CD8-positive, alpha-beta memory T cell (primary cell): ENCODE measurements at regions not wholly inside any gene's neighbourhood (a gene's known extent, or its start where the extent isn't known, plus 50 kb on each side); places are given as distances from the start of the nearest gene placed in this dataset.

Experiments
- CTCF ChIA-PET: fragments of 350-600 bp; sonication (Branson Sonifier 250); formaldehyde crosslinking; loops from one replicate; lab custom pipeline; 2021; ENCODE audit warnings: antibody characterized with exemption; lab: Charles Lee
- POLR2A ChIA-PET: fragments of 350-600 bp; sonication (Branson Sonifier 250); formaldehyde crosslinking; loops from one replicate; lab custom pipeline; 2021; ENCODE audit warnings: antibody characterized with exemption; lab: Charles Lee
- DNase-seq, 5 donors: peaks; one replicate each; pipeline versions ENCODE4 v3.0.0 to v3.0.0-alpha.2; 2020 to 2022; ENCODE audit warnings: mixed read lengths in 1 of 5
- H3K27ac ChIP-seq: one replicate; pipeline ENCODE4 v1.7.0; 2013; ENCODE audit warnings: low read depth, mild to moderate bottlenecking, low read length, moderate library complexity
- H3K27me3 ChIP-seq: 2 replicates; pipeline ENCODE4 v1.7.0; 2013; ENCODE audit warnings: low read length, mild to moderate bottlenecking; ENCODE audit not compliant: insufficient read depth, poor library complexity, severe bottlenecking
- H3K36me3 ChIP-seq: 2 replicates; pipeline ENCODE4 v1.7.0; 2013; ENCODE audit warnings: mild to moderate bottlenecking, low read length, moderate library complexity; ENCODE audit not compliant: insufficient read depth
- H3K4me1 ChIP-seq: 2 replicates; pipeline ENCODE4 v1.7.0; 2013; ENCODE audit warnings: mild to moderate bottlenecking, low read length, moderate library complexity; ENCODE audit not compliant: insufficient read depth
- H3K4me3 ChIP-seq: 2 replicates; pipeline ENCODE4 v1.7.0; 2013; ENCODE audit warnings: mild to moderate bottlenecking, low read length
- H3K9me3 ChIP-seq: 2 replicates; pipeline ENCODE4 v1.7.0; 2013; ENCODE audit warnings: mild to moderate bottlenecking, low read length
- H3K27ac Mint-ChIP-seq, 8 donors: one replicate each; pipeline ENCODE4 v1.8.0; 2020 to 2021; ENCODE audit warnings: mixed read lengths in 8 of 8, mild to moderate bottlenecking in 6 of 8, inconsistent platforms in 3 of 8, moderate library complexity in 3 of 8
- H3K27me3 Mint-ChIP-seq, 2 donors: one replicate each; pipeline ENCODE4 v1.8.0; 2020 to 2021; ENCODE audit warnings: mixed read lengths in 2 of 2, mild to moderate bottlenecking in 1 of 2, moderate library complexity in 1 of 2
- H3K36me3 Mint-ChIP-seq, 3 donors: one replicate each; pipeline ENCODE4 v1.8.0; 2020 to 2021; ENCODE audit warnings: mixed read lengths in 3 of 3, inconsistent platforms in 1 of 3, mild to moderate bottlenecking in 1 of 3
- H3K4me1 Mint-ChIP-seq, 3 donors: one replicate each; pipeline ENCODE4 v1.8.0; 2020 to 2021; ENCODE audit warnings: mixed read lengths in 3 of 3, inconsistent platforms in 1 of 3, mild to moderate bottlenecking in 1 of 3
- H3K4me3 Mint-ChIP-seq, 7 donors: one replicate each; pipeline ENCODE4 v1.8.0; 2020 to 2021; ENCODE audit warnings: mixed read lengths in 7 of 7, mild to moderate bottlenecking in 6 of 7, moderate library complexity in 4 of 7, inconsistent platforms in 2 of 7
- H3K9me3 Mint-ChIP-seq, 5 donors: one replicate each; pipeline ENCODE4 v1.8.0; 2020 to 2022; ENCODE audit warnings: mixed read lengths in 5 of 5, mild to moderate bottlenecking in 3 of 5, moderate library complexity in 2 of 5, inconsistent platforms in 1 of 5

GRCh38 chr2:76517574-76517909 lies 806.8 kb upstream of the GCFC2 start:
- Mint-ChIP-seq H3K9me3 (peaks cover 7 to 25% (median 19%) of the 10 kb centered on the region in 5 donors), H3K27ac (no peak overlapping the region), H3K4me1 (no peaks in the 10 kb centered on the region), H3K36me3 (no peaks in the 10 kb centered on the region), H3K27me3 (no peaks in the 10 kb centered on the region), H3K4me3 (no peak overlapping the region)
- H3K27me3 ChIP-seq = no peaks in the 10 kb centered on the region
- CTCF ChIA-PET = no interaction called here
- POLR2A ChIA-PET = no interaction called here
- H3K27ac ChIP-seq = no peak overlapping the region
- no peaks in the 10 kb centered on the region for H3K9me3 ChIP-seq
- no peak overlapping the region for H3K4me3 ChIP-seq
- H3K36me3 ChIP-seq = no peaks in the 10 kb centered on the region
- DNase-seq = no peak
- no peaks in the 10 kb centered on the region for H3K4me1 ChIP-seq

GRCh38 chr2:76516861-76517573 lies 806.3 kb upstream of the GCFC2 start:
- POLR2A ChIA-PET = no interaction called here
- Mint-ChIP-seq H3K9me3 (peaks cover 7 to 27% (median 17%) of the 10 kb centered on the region in 5 donors), H3K4me1 (no peaks in the 10 kb centered on the region), H3K27ac (no peak overlapping the region), H3K36me3 (no peaks in the 10 kb centered on the region), H3K4me3 (no peak overlapping the region), H3K27me3 (no peaks in the 10 kb centered on the region)
- no peaks in the 10 kb centered on the region for H3K36me3 ChIP-seq
- DNase-seq = no peak
- CTCF ChIA-PET = no interaction called here
- no peaks in the 10 kb centered on the region for H3K4me1 ChIP-seq
- H3K9me3 ChIP-seq = no peaks in the 10 kb centered on the region
- no peak overlapping the region for H3K4me3 ChIP-seq
- H3K27ac ChIP-seq = no peak overlapping the region
- H3K27me3 ChIP-seq = no peaks in the 10 kb centered on the region

- CTCF ChIA-PET = no interaction called here
Observed at GRCh38 chr2:76512201-76512820, 801.6 kb upstream of the GCFC2 start.

GRCh38 chr2:76506538-76506937 lies 795.8 kb upstream of the GCFC2 start:
- no peaks in the 10 kb centered on the region for H3K9me3 ChIP-seq
- ChIA-PET CTCF (no interaction called here), POLR2A (no interaction called here)
- Mint-ChIP-seq H3K27ac (no peak overlapping the region), H3K9me3 (peaks cover 3 to 18% (median 7%) of the 10 kb centered on the region in 5 donors), H3K27me3 (no peaks in the 10 kb centered on the region), H3K4me3 (no peak overlapping the region), H3K36me3 (no peaks in the 10 kb centered on the region), H3K4me1 (no peaks in the 10 kb centered on the region)
- H3K4me1 ChIP-seq = no peaks in the 10 kb centered on the region
- H3K36me3 ChIP-seq = no peaks in the 10 kb centered on the region
- H3K27me3 ChIP-seq = no peaks in the 10 kb centered on the region
- DNase-seq = no peak
- H3K4me3 ChIP-seq = no peak overlapping the region
- H3K27ac ChIP-seq = no peak overlapping the region

More at GRCh38 chr2:76512201-76512820, 801.6 kb upstream of the GCFC2 start:
- no peaks in the 10 kb centered on the region for H3K36me3 ChIP-seq
- peaks cover 5 to 35% (median 16%) of the 10 kb centered on the region in 5 donors for H3K9me3 Mint-ChIP-seq
- H3K4me1 ChIP-seq = no peaks in the 10 kb centered on the region
- no peaks in the 10 kb centered on the region for H3K9me3 ChIP-seq
- no peaks in the 10 kb centered on the region for H3K36me3 Mint-ChIP-seq
- no peak overlapping the region for H3K4me3 ChIP-seq
- H3K4me3 Mint-ChIP-seq = no peak overlapping the region
- H3K27me3 ChIP-seq = no peaks in the 10 kb centered on the region
- no peak overlapping the region for H3K27ac Mint-ChIP-seq
- H3K27ac ChIP-seq = no peak overlapping the region
- POLR2A ChIA-PET = no interaction called here
- no peaks in the 10 kb centered on the region for H3K27me3 Mint-ChIP-seq
- H3K4me1 Mint-ChIP-seq = no peaks in the 10 kb centered on the region
- no peak for DNase-seq

GRCh38 chr2:76501641-76502040 lies 790.9 kb upstream of the GCFC2 start:
- Mint-ChIP-seq H3K27me3 (no peaks in the 10 kb centered on the region), H3K4me3 (no peak overlapping the region), H3K9me3 (peaks cover 0 to 6% (median 3%) of the 10 kb centered on the region in 5 donors), H3K27ac (no peak overlapping the region), H3K36me3 (no peaks in the 10 kb centered on the region), H3K4me1 (no peaks in the 10 kb centered on the region)
- ChIA-PET POLR2A (no interaction called here), CTCF (no interaction called here)
- Histone ChIP-seq H3K9me3 (no peaks in the 10 kb centered on the region), H3K27ac (no peak overlapping the region), H3K27me3 (no peaks in the 10 kb centered on the region), H3K4me3 (no peak overlapping the region), H3K36me3 (no peaks in the 10 kb centered on the region), H3K4me1 (no peaks in the 10 kb centered on the region)
- DNase-seq = no peak

- Histone ChIP-seq H3K9me3 (no peaks in the 10 kb centered on the region), H3K27me3 (no peaks in the 10 kb centered on the region), H3K27ac (no peak overlapping the region), H3K36me3 (no peaks in the 10 kb centered on the region), H3K4me1 (no peaks in the 10 kb centered on the region), H3K4me3 (no peak overlapping the region)
- H3K27ac Mint-ChIP-seq = no peak overlapping the region
- no peak for DNase-seq
- peaks cover 1 to 6% (median 4%) of the 10 kb centered on the region in 5 donors for H3K9me3 Mint-ChIP-seq
- CTCF ChIA-PET = no interaction called here
- no peaks in the 10 kb centered on the region for H3K36me3 Mint-ChIP-seq
- no peaks in the 10 kb centered on the region for H3K27me3 Mint-ChIP-seq
- POLR2A ChIA-PET = no interaction called here
- H3K4me3 Mint-ChIP-seq = no peak overlapping the region
- H3K4me1 Mint-ChIP-seq = no peaks in the 10 kb centered on the region
Observed at GRCh38 chr2:76498360-76498759, 787.6 kb upstream of the GCFC2 start.

GRCh38 chr2:76491503-76491902 lies 780.8 kb upstream of the GCFC2 start:
- H3K27me3 ChIP-seq = no peaks in the 10 kb centered on the region
- H3K4me3 ChIP-seq = no peak overlapping the region
- no peaks in the 10 kb centered on the region for H3K4me1 Mint-ChIP-seq
- H3K9me3 ChIP-seq = no peaks in the 10 kb centered on the region
- H3K27ac ChIP-seq = no peak overlapping the region
- ChIA-PET CTCF (no interaction called here), POLR2A (no interaction called here)
- no peak for DNase-seq
- no peaks in the 10 kb centered on the region for H3K36me3 ChIP-seq
- no peaks in the 10 kb centered on the region for H3K4me1 ChIP-seq
- H3K27ac Mint-ChIP-seq = no peak overlapping the region
- no peak overlapping the region for H3K4me3 Mint-ChIP-seq
- H3K27me3 Mint-ChIP-seq = no peaks in the 10 kb centered on the region
- H3K9me3 Mint-ChIP-seq = peaks cover 4 to 24% (median 11%) of the 10 kb centered on the region in 5 donors
- no peaks in the 10 kb centered on the region for H3K36me3 Mint-ChIP-seq

GRCh38 chr2:76478266-76479035 lies 767.7 kb upstream of the GCFC2 start:
- no peaks in the 10 kb centered on the region for H3K36me3 Mint-ChIP-seq
- POLR2A ChIA-PET = no interaction called here

More at GRCh38 chr2:76478266-76479035, 767.7 kb upstream of the GCFC2 start:
- H3K9me3 Mint-ChIP-seq = peaks cover 6 to 33% (median 11%) of the 10 kb centered on the region in 5 donors
- H3K4me1 Mint-ChIP-seq = no peaks in the 10 kb centered on the region
- H3K9me3 ChIP-seq = no peaks in the 10 kb centered on the region
- no peak overlapping the region for H3K4me3 ChIP-seq
- H3K27me3 Mint-ChIP-seq = no peaks in the 10 kb centered on the region
- no peak for DNase-seq
- no peak overlapping the region for H3K27ac Mint-ChIP-seq
- H3K36me3 ChIP-seq = no peaks in the 10 kb centered on the region
- H3K27me3 ChIP-seq = no peaks in the 10 kb centered on the region
- CTCF ChIA-PET = no interaction called here
- no peak overlapping the region for H3K27ac ChIP-seq
- no peaks in the 10 kb centered on the region for H3K4me1 ChIP-seq
- no peak overlapping the region for H3K4me3 Mint-ChIP-seq
